ENCODE measurements at regions not wholly inside any gene's neighbourhood (a gene's known extent, or its start where the extent isn't known, plus 50 kb on each side); places are given as distances from the start of the nearest gene placed in this dataset.
"Not testable (repeated sequence)": the region's sequence is repeated elsewhere in the genome, so short reads cannot be mapped to it uniquely, and the experiment has no call there.

DNA sequence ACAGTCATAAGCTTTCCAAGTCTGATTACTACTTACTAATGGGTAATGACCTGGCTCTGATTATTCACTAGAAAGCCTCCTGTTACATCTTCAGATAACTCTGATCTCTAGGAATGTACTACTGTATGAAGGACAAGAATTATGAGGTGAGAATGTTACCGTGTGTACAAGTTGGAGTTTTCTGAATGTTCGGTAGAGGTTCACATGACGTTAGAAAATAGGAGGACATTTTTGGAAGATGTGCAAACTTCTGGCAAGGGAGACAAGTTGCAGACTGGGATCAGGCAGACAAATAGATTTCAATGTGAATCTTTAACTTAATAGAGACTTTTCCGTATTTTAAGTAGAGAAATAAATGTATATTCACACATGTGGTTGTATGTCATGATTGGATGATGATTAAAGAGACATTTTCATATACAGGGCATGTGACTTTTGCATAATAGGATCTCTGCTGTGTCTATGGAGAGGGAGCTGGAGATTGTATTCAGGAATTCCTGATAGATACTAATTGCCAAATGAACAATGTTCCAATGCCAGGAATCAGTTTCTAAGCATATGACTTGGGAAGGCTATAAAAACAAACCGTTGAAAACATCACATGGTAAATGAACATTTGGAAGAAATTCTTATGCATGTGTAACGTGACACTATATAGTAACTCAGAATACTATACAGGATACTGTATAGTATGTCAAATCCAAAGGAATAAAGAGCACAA, 1695.8 kb upstream of the PIK3C3 start:
- no peaks in the 10 kb centered on the region for H3K4me1 Mint-ChIP-seq
- ChIA-PET POLR2A (no interaction called here), CTCF (no interaction called here)
- H3K9me3 Mint-ChIP-seq (ENCODE audit: low read depth) = peaks cover 10% of the 10 kb centered on the region
- DNase-seq (no peak), ATAC-seq (no peak)
- intact Hi-C loops (cut with DNase I, micrococcal nuclease) = loop anchor here in 1 of 2 experiments (10.0 kb wide), 1 partner anchor 64 kb away; no protein-coding TSS in a partner anchor
- no peak overlapping the region for H3K27ac Mint-ChIP-seq
- no peaks in the 10 kb centered on the region for H3K36me3 Mint-ChIP-seq (ENCODE audit: low read depth)
- no peak overlapping the region for H3K4me3 Mint-ChIP-seq
- H3K27me3 Mint-ChIP-seq = no peaks in the 10 kb centered on the region

GRCh38 chr18:40258311-40258710, 1696.7 kb upstream of the PIK3C3 start:
- CTCF ChIA-PET = no interaction called here
- no peaks in the 10 kb centered on the region for H3K27me3 Mint-ChIP-seq
- H3K4me1 Mint-ChIP-seq = no peaks in the 10 kb centered on the region
- intact Hi-C loops (cut with DNase I, micrococcal nuclease) = loop anchor here in 1 of 2 experiments (10.0 kb wide), 1 partner anchor 64 kb away; no protein-coding TSS in a partner anchor
- ATAC-seq (no peak), DNase-seq (no peak)
- no peak overlapping the region for H3K4me3 Mint-ChIP-seq
- H3K27ac Mint-ChIP-seq = no peak overlapping the region
- H3K9me3 Mint-ChIP-seq (ENCODE audit: low read depth) = peaks cover 10% of the 10 kb centered on the region
- POLR2A ChIA-PET = no interaction called here
- no peaks in the 10 kb centered on the region for H3K36me3 Mint-ChIP-seq (ENCODE audit: low read depth)

DNA sequence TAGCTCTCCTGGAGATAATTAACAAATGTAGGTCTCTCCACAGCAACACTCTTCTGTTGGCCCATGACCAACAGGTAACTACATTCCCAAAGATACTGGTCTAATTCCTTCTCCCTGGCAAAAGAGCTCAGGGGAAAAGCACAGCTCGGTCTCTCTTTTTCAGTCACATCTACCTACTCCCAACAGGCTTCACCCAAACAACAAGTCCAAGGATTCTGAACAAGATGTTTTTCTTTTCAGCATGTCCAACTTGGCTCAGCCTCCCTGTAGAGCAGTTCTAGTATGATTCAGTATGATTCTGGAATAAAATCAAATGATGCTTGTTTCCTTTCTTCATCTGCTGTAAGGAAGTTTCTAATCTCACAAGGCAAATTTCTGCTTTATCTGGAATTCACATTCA, 1704.8 kb upstream of the PIK3C3 start:
- Mint-ChIP-seq H3K36me3 (ENCODE audit: low read depth) (no peaks in the 10 kb centered on the region), H3K27me3 (no peaks in the 10 kb centered on the region), H3K4me3 (no peak overlapping the region), H3K27ac (no peak overlapping the region), H3K4me1 (no peaks in the 10 kb centered on the region), H3K9me3 (ENCODE audit: low read depth) (peaks cover 17% of the 10 kb centered on the region)
- ChIA-PET CTCF (no interaction called here), POLR2A (no interaction called here)
- no peak for DNase-seq
- no peak for ATAC-seq
- intact Hi-C loops (cut with DNase I, micrococcal nuclease) = loop anchor here in 1 of 2 experiments (10.0 kb wide), 1 partner anchor 55 kb away; no protein-coding TSS in a partner anchor

DNA sequence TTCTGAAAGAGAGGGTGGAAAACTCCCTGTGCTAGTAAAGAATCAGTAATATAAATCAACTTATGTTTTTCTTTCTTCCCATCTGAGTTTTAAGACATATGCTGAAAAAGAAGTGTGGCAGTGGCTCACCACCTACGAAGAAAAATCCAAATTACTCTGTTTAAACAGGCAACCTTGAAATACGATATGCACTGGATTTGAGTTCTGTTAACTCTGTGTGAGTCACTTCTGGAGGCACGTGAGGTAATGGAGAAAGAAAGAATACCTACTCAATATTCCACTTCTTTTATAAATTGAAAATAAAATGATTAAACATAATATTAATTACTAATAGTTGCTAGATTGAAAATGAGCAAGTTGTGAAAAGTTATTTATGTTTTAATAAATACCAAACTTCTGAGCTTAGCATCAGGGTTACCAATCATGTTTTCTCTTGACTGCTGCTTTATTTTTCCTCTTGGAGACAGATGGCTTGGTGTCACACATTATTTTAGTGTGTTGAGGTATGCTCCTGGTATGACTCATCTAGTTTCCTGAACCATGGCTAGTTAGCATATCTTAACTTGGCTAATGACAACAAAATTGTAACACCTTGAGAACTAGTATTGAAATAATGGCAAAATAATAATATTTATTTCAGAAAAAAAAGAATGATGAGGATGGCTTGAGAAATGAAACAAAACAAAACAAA, 1705.5 kb upstream of the PIK3C3 start:
- POLR2A ChIA-PET = no interaction called here
- no peak for ATAC-seq
- no peak for DNase-seq
- Mint-ChIP-seq H3K27me3 (no peaks in the 10 kb centered on the region), H3K4me1 (no peaks in the 10 kb centered on the region), H3K27ac (no peak overlapping the region), H3K9me3 (ENCODE audit: low read depth) (peaks cover 16% of the 10 kb centered on the region), H3K4me3 (no peak overlapping the region), H3K36me3 (ENCODE audit: low read depth) (no peaks in the 10 kb centered on the region)
- intact Hi-C loops (cut with DNase I, micrococcal nuclease) = loop anchor here in 1 of 2 experiments (10.0 kb wide), 1 partner anchor 55 kb away; no protein-coding TSS in a partner anchor
- CTCF ChIA-PET = no interaction called here

- DNase-seq; H3K4me1 Mint-ChIP-seq; H3K27ac Mint-ChIP-seq; H3K27me3 Mint-ChIP-seq; ATAC-seq; CTCF ChIA-PET; H3K36me3 Mint-ChIP-seq (ENCODE audit: low read depth); POLR2A ChIA-PET; intact Hi-C loops (cut with DNase I, micrococcal nuclease); H3K4me3 Mint-ChIP-seq: not testable (repeated sequence)
- H3K9me3 Mint-ChIP-seq (ENCODE audit: low read depth) = peaks cover 12% of the 10 kb centered on the region
Measured at GRCh38 chr18:40245612-40246011, 1709.4 kb upstream of the PIK3C3 start.

- H3K27ac Mint-ChIP-seq = no peak overlapping the region
- ChIA-PET POLR2A (no interaction called here), CTCF (no interaction called here)
- no peaks in the 10 kb centered on the region for H3K36me3 Mint-ChIP-seq (ENCODE audit: low read depth)
- H3K4me1 Mint-ChIP-seq = no peaks in the 10 kb centered on the region
- DNase-seq (no peak), ATAC-seq (no peak)
- no peaks in the 10 kb centered on the region for H3K27me3 Mint-ChIP-seq
- H3K4me3 Mint-ChIP-seq = no peak overlapping the region
- H3K9me3 Mint-ChIP-seq (ENCODE audit: low read depth) = peaks cover 13% of the 10 kb centered on the region
- intact Hi-C loops (cut with DNase I, micrococcal nuclease) = no loop called here
Measured at GRCh38 chr18:40243607-40244006, 1711.4 kb upstream of the PIK3C3 start.

GRCh38 chr18:40235836-40236235, 1719.2 kb upstream of the PIK3C3 start:
- Mint-ChIP-seq H3K4me3 (no peak overlapping the region), H3K27me3 (no peaks in the 10 kb centered on the region), H3K9me3 (ENCODE audit: low read depth) (peaks cover 8% of the 10 kb centered on the region), H3K36me3 (ENCODE audit: low read depth) (no peaks in the 10 kb centered on the region), H3K27ac (no peak overlapping the region), H3K4me1 (no peaks in the 10 kb centered on the region)
- intact Hi-C loops (cut with DNase I, micrococcal nuclease) = no loop called here
- CTCF ChIA-PET = no interaction called here
- DNase-seq = no peak
- ATAC-seq = no peak
- POLR2A ChIA-PET = no interaction called here

DNA sequence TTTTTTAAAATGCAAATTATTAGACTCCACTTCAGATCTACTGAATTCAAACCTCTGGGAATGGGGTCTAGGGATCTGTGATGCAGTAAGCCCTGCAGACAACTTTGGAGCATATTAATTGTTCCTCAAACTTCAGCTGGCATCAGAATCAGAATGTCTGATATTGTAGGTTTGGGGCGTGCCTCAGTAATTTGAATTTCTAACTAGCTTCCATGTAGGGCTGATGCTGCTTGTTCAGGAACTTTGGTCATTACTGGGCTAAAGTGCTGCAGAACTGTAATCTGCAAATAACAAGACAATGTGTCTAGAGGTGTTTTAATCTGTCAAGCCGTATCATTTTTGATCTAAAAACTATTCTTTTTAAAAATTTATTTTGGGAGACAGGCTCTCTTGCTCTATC, 1719.7 kb upstream of the PIK3C3 start:
- no peak overlapping the region for H3K4me3 Mint-ChIP-seq

DNA sequence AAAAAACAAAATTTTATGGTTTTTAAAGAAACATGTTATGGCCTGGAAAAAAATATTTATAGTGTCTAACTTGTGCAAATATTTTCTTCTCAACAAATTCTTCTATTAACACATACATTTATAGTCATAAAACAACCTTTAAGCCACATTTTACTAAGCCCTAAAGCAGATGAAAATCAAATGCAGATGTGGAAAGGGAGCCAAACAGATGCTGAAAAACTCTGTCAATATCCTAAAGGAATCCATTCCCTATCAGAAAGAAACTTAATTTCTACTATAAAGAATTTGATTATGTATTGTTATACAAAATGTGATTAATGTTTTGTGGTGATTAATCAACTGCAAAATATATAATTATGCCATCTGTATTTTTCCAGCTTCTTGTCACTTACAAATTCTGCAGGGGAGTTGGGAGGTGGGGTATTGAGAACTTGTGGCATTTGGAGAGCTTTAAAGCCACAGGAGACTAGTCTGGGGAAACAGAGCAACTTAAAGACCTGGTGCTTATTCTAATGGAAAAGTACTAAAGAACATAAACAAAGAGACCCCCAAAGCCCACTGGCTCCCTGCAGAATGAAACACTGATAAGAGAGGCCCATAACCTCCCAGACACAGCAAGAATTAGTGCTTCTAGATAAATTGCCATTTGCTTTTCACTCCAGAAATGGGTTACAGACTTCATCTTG, 1721.0 kb upstream of the PIK3C3 start:
- H3K27ac Mint-ChIP-seq = no peak overlapping the region
- H3K9me3 Mint-ChIP-seq (ENCODE audit: low read depth) = peaks cover 2% of the 10 kb centered on the region
- no peaks in the 10 kb centered on the region for H3K4me1 Mint-ChIP-seq
- H3K27me3 Mint-ChIP-seq = no peaks in the 10 kb centered on the region
- H3K36me3 Mint-ChIP-seq (ENCODE audit: low read depth) = no peaks in the 10 kb centered on the region
- ChIA-PET CTCF (no interaction called here), POLR2A (no interaction called here)
- intact Hi-C loops (cut with DNase I, micrococcal nuclease) = no loop called here
- no peak overlapping the region for H3K4me3 Mint-ChIP-seq
- DNase-seq (no peak), ATAC-seq (no peak)

More for the DNA sequence above, 1719.7 kb upstream of the PIK3C3 start:
- Mint-ChIP-seq H3K27ac (no peak overlapping the region), H3K36me3 (ENCODE audit: low read depth) (no peaks in the 10 kb centered on the region), H3K9me3 (ENCODE audit: low read depth) (peaks cover 7% of the 10 kb centered on the region), H3K4me1 (no peaks in the 10 kb centered on the region), H3K27me3 (no peaks in the 10 kb centered on the region)
- ChIA-PET POLR2A (no interaction called here), CTCF (no interaction called here)
- intact Hi-C loops (cut with DNase I, micrococcal nuclease) = no loop called here
- no peak for ATAC-seq
- DNase-seq = no peak

GRCh38 chr18:40222776-40223175, 1732.3 kb upstream of the PIK3C3 start:
- H3K27ac Mint-ChIP-seq = no peak overlapping the region
- H3K36me3 Mint-ChIP-seq (ENCODE audit: low read depth) = no peaks in the 10 kb centered on the region
- DNase-seq (no peak), ATAC-seq (no peak)
- H3K27me3 Mint-ChIP-seq = no peaks in the 10 kb centered on the region
- ChIA-PET POLR2A (no interaction called here), CTCF (no interaction called here)
- intact Hi-C loops (cut with DNase I, micrococcal nuclease) = no loop called here
- H3K4me1 Mint-ChIP-seq = no peaks in the 10 kb centered on the region
- no peak overlapping the region for H3K4me3 Mint-ChIP-seq
- H3K9me3 Mint-ChIP-seq (ENCODE audit: low read depth) = peaks cover 2% of the 10 kb centered on the region

- no peaks in the 10 kb centered on the region for H3K36me3 Mint-ChIP-seq (ENCODE audit: low read depth)
Measured at GRCh38 chr18:40216856-40217255, 1738.2 kb upstream of the PIK3C3 start.

DNA sequence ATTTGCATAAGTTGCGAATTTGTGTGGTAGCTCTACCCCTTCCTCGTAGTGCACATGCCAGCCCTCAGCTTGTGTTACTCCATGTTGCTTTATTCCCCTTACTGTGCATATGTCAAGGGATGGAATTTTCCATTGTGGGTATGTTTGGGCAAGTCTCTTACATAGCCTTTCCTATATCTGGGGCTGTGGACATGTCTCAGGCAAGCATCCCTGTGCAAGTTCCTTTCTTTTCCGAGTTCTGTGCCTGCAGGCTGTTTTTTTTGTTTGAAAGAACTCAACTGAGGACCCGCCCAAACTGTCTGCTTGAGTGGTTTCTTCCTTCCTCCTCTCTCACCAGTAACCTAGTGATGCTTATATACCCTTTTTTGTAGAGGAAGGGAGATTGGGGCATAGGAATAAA, 1739.1 kb upstream of the PIK3C3 start:
- no peaks in the 10 kb centered on the region for H3K4me1 Mint-ChIP-seq
- H3K27ac Mint-ChIP-seq = no peak overlapping the region
- intact Hi-C loops (cut with DNase I, micrococcal nuclease) = no loop called here
- ChIA-PET POLR2A (no interaction called here), CTCF (no interaction called here)
- no peaks in the 10 kb centered on the region for H3K27me3 Mint-ChIP-seq
- H3K4me3 Mint-ChIP-seq = no peak overlapping the region
- peaks cover 4% of the 10 kb centered on the region for H3K9me3 Mint-ChIP-seq (ENCODE audit: low read depth)
- ATAC-seq (no peak), DNase-seq (no peak)
- no peaks in the 10 kb centered on the region for H3K36me3 Mint-ChIP-seq (ENCODE audit: low read depth)

More at GRCh38 chr18:40216856-40217255, 1738.2 kb upstream of the PIK3C3 start:
- no peak for DNase-seq
- no peak overlapping the region for H3K27ac Mint-ChIP-seq
- CTCF ChIA-PET = no interaction called here
- no peak for ATAC-seq
- H3K27me3 Mint-ChIP-seq = no peaks in the 10 kb centered on the region
- H3K4me1 Mint-ChIP-seq = no peaks in the 10 kb centered on the region
- POLR2A ChIA-PET = no interaction called here
- intact Hi-C loops (cut with DNase I, micrococcal nuclease) = no loop called here
- no peak overlapping the region for H3K4me3 Mint-ChIP-seq
- H3K9me3 Mint-ChIP-seq (ENCODE audit: low read depth) = peaks cover 4% of the 10 kb centered on the region

All from activated CD4-positive, alpha-beta T cell treated with anti-CD3 and anti-CD28 coated beads for 36 hours (primary cell).